Testis (tissue), 2 donors: ENCODE measurements at regions not wholly inside any gene's neighbourhood (a gene's known extent, or its start where the extent isn't known, plus 50 kb on each side); places are given as distances from the start of the nearest gene placed in this dataset.

ENCODE experiments used
- DNase-seq: peaks from one replicate; pipeline ENCODE4 v3.0.0-alpha.2; 2019
- H3K27ac ChIP-seq, 2 donors: fragments of 200-600 bp; sonication (generic); one replicate each; pipeline ENCODE4 v1.5.1; 2019
- H3K27me3 ChIP-seq: fragments of 200-600 bp; sonication (generic); one replicate; pipeline ENCODE4 v1.5.1; 2019
- H3K36me3 ChIP-seq: fragments of 200-600 bp; sonication (generic); one replicate; pipeline ENCODE4 v1.5.1; 2017; ENCODE audit warnings: low read depth; ENCODE audit errors: missing control alignments
- H3K4me1 ChIP-seq: fragments of 200-600 bp; sonication (generic); one replicate; pipeline ENCODE4 v1.5.1; 2019
- H3K4me3 ChIP-seq, 2 donors: fragments of 200-600 bp; sonication (generic); one replicate each; pipeline ENCODE4 v1.5.1; 2017 to 2019
- H3K9me3 ChIP-seq: fragments of 200-600 bp; sonication (generic); one replicate; pipeline ENCODE4 v1.5.1; 2017
- POLR2A ChIP-seq: fragments of 450-650 bp; IDR thresholded peaks from one replicate; pipeline ENCODE4 v1.6.1; 2017; ENCODE audit warnings: antibody characterized with exemption, mild to moderate bottlenecking, moderate library complexity
- WGBS, 2 donors: methylation state at CpG; one replicate each; pipeline ENCODE4 v1.1.5; 2018; 5-methylcytosine and 5-hydroxymethylcytosine counted together
- intact Hi-C: fragments of 100-400 bp; cut with DNase I; formaldehyde crosslinking; loops from one replicate; pipeline ENCODE4 v1.15.1; 2023; ENCODE audit warnings: low total_unique reads
- TF ChIP-seq, protein P1 (sequence below), 3 experiments: fragments of 450-650 bp in 2 of 3; fragments of 200-600 bp in 1 of 3; sonication (generic) in 1 of 3; IDR thresholded peaks; one replicate each; pipeline ENCODE4 v1.5.1; 2016 to 2019; ENCODE audit warnings: antibody characterized with exemption in 3 of 3, mild to moderate bottlenecking in 2 of 3, moderate library complexity in 1 of 3

DNA sequence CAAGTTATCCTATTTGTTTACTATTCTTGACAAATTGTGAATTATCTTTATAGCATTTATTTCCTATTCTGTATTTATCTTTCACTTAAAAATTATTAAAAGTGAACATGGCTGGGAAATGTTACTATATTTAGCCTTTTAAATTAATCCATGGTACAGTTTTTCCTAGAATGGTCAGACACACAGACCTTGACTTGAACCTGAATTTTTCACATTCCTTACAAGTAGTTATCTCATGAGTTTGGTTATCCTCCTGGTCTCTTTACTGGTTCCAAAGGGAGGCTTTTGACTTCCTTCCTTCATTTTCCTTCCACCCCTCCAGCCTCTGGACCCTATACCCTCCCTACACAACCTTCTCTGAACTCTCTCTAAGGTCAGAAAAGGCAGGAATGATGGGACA lies 280.6 kb downstream of the SATB1 start:
- intact Hi-C loops = no loop called here
- Histone ChIP-seq H3K36me3 (no peaks in the 10 kb centered on the region), H3K27ac (no peak overlapping the region), H3K4me1 (no peaks in the 10 kb centered on the region), H3K9me3 (no peaks in the 10 kb centered on the region), H3K4me3 (no peak overlapping the region), H3K27me3 (no peaks in the 10 kb centered on the region)
- no peak for DNase-seq
- TF ChIP-seq POLR2A = no peak
- TF ChIP-seq, protein P1, sequence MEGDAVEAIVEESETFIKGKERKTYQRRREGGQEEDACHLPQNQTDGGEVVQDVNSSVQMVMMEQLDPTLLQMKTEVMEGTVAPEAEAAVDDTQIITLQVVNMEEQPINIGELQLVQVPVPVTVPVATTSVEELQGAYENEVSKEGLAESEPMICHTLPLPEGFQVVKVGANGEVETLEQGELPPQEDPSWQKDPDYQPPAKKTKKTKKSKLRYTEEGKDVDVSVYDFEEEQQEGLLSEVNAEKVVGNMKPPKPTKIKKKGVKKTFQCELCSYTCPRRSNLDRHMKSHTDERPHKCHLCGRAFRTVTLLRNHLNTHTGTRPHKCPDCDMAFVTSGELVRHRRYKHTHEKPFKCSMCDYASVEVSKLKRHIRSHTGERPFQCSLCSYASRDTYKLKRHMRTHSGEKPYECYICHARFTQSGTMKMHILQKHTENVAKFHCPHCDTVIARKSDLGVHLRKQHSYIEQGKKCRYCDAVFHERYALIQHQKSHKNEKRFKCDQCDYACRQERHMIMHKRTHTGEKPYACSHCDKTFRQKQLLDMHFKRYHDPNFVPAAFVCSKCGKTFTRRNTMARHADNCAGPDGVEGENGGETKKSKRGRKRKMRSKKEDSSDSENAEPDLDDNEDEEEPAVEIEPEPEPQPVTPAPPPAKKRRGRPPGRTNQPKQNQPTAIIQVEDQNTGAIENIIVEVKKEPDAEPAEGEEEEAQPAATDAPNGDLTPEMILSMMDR (IDR thresholded peaks at IDR 0.05) = no peak

DNA sequence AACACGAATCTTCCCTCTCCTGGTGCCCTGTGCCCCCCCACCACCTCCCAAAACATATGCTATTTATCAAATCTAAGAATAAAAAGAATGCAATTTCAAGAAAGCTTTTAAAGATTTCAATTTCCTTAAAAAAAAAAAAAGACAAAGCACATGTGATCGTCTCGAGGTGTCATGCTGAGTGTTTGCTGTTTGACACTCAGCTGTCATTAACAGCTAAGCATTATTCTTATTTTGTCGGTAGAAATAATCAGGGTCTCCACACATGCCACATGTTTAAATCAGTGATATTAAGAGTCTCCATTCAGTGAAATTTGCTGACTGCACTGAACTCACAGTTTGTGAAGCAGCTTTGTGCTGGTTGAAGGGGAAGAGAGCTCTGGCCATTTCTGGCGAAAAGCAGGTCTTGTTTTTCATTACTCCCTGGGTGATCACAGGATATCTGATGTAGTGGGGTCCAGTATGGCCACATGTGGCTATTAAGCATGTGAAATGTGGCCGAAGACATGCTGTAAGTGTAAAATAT lies 281.8 kb downstream of the SATB1 start:
- Histone ChIP-seq H3K27me3 (no peaks in the 10 kb centered on the region), H3K36me3 (no peaks in the 10 kb centered on the region), H3K27ac (no peak overlapping the region), H3K4me3 (no peak overlapping the region), H3K9me3 (no peaks in the 10 kb centered on the region), H3K4me1 (no peaks in the 10 kb centered on the region)
- intact Hi-C loops = no loop called here
- WGBS, 2 donors = 82 to 84% methylated on average over 6 of the region's 6 CpGs
- TF ChIP-seq, protein P1 (IDR thresholded peaks at IDR 0.05) = no peak
- TF ChIP-seq POLR2A = no peak
- DNase-seq = no peak

DNA sequence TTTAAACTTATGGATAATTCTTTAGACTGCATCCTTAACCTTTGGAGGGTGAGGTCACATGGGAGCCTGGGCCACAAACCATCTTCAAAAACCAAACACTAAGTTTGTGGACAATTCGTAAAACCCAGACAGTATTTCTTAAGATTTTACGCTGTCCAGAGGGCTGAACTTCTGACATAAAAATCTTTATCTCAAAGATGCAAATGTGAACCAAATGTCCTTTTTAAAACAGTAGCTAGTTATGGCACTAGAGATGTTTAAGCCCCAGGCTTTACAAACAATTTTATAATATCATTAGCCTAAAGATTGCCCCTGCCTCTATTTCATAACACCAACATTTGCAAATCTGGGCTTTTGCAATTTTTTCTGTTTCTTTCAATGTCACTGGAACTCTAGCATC lies 287.2 kb downstream of the SATB1 start:
- no peak for TF ChIP-seq POLR2A
- TF ChIP-seq, protein P1 (IDR thresholded peaks at IDR 0.05) = no peak
- Histone ChIP-seq H3K9me3 (no peaks in the 10 kb centered on the region), H3K4me3 (no peak overlapping the region), H3K36me3 (no peaks in the 10 kb centered on the region), H3K4me1 (no peaks in the 10 kb centered on the region), H3K27me3 (no peaks in the 10 kb centered on the region), H3K27ac (no peak overlapping the region)
- 88 to 91% methylated on average over 2 of the region's 2 CpGs for WGBS, 2 donors
- intact Hi-C loops = no loop called here
- DNase-seq = no peak

DNA sequence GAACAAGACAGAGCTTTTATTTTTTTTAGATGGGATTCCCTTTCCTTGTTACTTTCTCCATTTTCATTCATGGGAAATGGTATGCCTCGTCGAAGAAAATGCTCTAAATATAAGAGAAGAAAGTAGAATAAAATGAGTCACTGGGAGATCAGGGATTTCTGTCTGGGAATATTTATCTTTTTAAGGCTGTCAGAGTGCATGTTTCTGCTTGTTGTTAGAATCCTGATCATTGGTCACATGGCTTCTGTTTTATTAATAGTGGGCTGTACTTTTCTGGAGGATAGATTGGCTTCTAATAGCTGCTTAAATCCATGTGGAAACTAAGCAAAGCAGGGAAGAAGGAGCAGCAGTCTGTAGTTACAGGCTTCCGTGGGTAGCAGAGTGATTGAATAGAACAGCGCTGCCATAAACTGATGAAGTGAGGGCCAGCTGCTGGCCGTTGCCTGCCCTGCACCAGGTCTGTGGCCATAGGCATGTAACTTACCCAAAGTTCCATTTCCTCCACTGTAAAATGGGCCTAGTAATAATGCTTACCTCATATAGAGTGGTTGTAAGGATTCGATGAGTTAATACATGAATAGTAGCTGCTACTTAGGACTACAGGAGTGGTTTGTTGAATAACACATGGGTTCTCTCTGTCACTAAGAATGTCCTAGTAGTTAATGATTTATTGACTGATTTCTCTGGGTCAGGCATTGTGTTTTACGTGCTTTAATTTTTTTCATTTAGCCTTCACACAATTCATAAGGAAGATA lies 289.9 kb downstream of the SATB1 start:
- intact Hi-C loops = no loop called here
- 86 to 90% methylated on average over 7 of the region's 7 CpGs for WGBS, 2 donors
- Histone ChIP-seq H3K4me3 (no peak overlapping the region), H3K27ac (no peak overlapping the region), H3K36me3 (no peaks in the 10 kb centered on the region), H3K27me3 (no peaks in the 10 kb centered on the region), H3K4me1 (no peaks in the 10 kb centered on the region), H3K9me3 (no peaks in the 10 kb centered on the region)
- no peak for TF ChIP-seq POLR2A
- TF ChIP-seq, protein P1 (IDR thresholded peaks at IDR 0.05) = no peak
- no peak for DNase-seq
